ENCODE measurements at regions not wholly inside any gene's neighbourhood (a gene's known extent, or its start where the extent isn't known, plus 50 kb on each side); places are given as distances from the start of the nearest gene placed in this dataset.

DNA sequence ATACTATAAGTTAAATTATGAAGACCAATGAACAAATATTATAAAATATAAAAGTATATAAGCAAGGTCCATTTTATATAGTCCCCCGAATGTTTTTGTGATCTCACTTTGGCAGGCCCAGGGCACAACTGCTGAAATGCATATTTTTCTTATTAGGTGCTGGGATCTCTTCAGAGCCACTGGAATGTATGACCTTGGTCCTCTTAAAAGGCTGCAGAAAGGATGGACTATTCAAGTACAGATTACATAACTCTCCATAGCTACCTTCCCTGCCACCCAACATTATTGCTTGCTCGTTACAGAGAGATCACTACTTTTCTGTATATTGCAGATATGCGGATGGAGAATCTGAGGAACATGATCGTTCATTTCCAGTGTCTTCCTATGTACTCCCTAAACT lies 925.6 kb upstream of the CELF4 start:
- TF ChIP-seq, protein P1, sequence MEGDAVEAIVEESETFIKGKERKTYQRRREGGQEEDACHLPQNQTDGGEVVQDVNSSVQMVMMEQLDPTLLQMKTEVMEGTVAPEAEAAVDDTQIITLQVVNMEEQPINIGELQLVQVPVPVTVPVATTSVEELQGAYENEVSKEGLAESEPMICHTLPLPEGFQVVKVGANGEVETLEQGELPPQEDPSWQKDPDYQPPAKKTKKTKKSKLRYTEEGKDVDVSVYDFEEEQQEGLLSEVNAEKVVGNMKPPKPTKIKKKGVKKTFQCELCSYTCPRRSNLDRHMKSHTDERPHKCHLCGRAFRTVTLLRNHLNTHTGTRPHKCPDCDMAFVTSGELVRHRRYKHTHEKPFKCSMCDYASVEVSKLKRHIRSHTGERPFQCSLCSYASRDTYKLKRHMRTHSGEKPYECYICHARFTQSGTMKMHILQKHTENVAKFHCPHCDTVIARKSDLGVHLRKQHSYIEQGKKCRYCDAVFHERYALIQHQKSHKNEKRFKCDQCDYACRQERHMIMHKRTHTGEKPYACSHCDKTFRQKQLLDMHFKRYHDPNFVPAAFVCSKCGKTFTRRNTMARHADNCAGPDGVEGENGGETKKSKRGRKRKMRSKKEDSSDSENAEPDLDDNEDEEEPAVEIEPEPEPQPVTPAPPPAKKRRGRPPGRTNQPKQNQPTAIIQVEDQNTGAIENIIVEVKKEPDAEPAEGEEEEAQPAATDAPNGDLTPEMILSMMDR (IDR thresholded peaks at IDR 0.05): no peak
- no peak for TF ChIP-seq POLR2A (IDR thresholded peaks at IDR 0.05)
